Stimulated activated CD8-positive, alpha-beta memory T cell treated with anti-CD3 and anti-CD28 coated beads, Interleukin-2, amount 100 ng/mL, for 1 hour (primary cell): ENCODE measurements at regions not wholly inside any gene's neighbourhood (a gene's known extent, or its start where the extent isn't known, plus 50 kb on each side); places are given as distances from the start of the nearest gene placed in this dataset.
"Not testable (repeated sequence)": the region's sequence is repeated elsewhere in the genome, so short reads cannot be mapped to it uniquely, and the experiment has no call there.

Source experiments
- DNase-seq, 2 donors: peaks; one replicate each; pipeline ENCODE4 v3.0.0-alpha.2; 2020; ENCODE audit warnings: low read depth in 2 of 2

DNA sequence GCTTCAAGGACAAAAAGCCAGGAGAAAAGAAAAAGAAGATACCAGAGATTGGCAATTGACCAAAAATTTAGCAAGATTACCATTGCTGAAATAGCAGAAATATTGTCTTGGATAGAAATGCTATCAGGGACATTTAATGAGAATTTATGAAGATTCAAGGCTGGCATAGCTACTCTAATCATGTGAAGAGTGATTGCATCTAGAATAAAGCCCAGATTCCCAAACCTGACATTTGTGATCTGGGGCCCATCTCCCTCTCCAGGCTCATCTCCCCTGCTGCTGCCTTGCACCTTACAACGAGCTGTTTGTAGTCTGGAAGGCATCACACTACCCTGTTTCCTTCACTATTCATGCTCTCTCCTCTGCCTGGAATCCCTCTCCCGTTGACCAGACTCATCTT is 114.5 kb downstream of the C9orf152 start:
- DNase-seq, result no peak

DNA sequence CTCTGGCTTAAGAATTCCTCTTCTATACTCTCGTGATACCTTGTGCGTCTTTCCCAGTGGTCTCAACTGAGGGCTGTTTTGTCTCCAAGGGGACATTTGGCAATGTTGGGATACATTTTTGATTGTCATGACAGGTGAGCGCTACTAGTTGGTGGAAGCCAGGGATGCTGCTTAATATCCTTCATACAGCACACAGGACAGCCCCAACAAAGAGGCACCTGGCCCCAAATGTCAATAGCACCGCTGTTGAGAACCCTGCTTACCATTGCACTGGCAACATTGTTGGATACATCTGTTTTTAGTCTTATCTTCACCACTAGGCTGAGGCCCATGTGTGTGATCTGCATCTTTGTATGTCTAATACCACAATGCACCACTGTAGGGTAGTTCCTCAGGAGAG is 114.1 kb downstream of the C9orf152 start:
- DNase-seq, result no peak

DNA sequence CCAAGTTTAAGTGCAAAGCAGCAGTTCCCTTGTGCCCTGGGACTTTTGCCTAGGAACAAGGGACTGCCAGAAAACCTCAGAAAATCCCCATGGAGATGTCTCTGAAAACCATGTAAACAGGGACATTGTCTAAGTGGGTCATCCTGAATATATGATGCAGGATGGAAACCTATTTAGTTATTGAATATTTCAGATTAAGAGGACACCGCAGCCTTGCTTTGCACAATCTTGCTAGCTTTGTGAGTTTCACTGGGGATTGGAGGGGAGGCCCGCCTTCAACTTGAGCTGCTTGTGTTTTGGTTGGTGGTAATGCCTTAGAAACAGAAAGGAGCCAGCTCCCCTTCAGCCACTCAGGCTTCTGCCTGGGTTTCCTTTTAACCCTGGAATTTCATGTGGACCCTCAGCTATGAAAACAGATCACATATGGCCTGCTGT is 112.8 kb downstream of the C9orf152 start:
- DNase-seq, result no peak

DNA sequence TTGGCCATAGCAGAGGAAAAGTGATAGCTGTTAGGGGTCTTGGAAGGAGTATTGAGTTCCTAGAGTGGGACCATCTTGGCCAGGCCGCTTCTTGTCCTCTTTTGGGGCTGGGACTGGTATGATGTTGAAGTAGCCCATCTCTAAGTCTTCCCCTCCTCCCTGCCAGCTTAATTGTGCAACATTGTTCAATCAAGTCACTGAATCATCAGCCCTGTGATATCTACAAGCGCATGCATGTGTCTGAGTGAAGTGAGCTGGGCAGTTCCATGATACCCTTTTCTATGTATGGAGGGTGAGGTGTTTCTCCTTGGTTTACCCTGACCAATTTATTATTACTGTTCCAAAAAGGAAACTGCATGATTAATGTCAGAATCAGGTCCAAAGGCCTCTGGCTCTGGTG is 112.2 kb downstream of the C9orf152 start:
- no peak for DNase-seq

DNA sequence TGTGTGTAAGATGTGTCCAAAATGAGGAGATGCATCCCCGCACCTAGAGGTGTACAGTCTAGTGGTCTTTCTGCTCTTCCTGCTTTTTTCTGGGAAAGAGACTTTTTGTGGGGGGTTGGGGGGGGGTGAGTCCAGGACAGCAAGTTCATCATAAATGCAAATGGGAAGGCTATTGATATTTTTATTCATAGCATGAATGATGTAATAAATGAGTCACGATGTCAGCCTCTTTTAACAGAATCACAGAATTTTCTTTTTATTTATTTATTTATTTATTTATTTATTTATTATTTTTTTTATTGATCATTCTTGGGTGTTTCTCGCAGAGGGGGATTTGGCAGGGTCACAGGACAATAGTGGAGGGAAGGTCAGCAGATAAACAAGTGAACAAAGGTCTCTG is 111.3 kb downstream of the C9orf152 start:
- DNase-seq, result not testable (repeated sequence)

DNA sequence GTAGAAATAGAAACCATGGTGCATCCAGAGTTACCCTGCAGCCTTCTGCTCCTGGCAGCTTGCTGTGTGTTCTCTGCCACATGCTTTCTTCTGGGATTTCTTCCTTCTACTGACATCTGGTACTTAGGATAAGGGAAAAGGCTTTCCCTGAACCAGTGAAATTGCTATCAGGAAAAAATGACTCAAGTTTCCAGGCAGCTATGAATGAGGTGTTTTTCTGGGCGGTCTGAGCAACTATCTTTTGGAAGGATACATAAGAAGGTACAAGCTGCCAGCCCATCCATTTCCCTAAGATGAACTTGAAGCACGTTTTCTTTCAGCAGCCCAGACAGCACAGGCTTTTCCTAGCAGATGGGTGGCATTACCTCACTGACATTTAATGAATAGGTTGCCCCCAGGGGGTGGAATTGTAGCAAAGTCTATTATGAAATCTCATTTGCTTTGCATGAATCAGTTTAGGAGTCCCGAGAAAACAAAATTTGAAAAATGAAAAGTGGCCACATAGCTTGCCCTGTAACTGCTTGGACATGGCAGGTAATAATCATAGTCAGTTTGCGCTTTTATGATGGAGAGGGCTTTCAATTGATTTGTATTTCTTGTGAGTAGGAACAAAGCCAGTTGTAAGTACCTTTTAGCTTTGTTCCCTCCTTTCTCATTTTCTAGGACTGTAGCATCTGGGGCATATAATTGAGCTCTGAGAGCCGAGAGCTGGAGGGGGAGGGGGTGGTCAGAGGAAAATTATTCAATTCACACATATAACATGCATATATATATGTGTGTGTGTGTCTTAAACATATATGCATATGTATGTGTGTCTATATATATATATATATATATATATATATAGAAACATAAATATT is 108.5 kb downstream of the C9orf152 start:
- DNase-seq, result no peak

DNA sequence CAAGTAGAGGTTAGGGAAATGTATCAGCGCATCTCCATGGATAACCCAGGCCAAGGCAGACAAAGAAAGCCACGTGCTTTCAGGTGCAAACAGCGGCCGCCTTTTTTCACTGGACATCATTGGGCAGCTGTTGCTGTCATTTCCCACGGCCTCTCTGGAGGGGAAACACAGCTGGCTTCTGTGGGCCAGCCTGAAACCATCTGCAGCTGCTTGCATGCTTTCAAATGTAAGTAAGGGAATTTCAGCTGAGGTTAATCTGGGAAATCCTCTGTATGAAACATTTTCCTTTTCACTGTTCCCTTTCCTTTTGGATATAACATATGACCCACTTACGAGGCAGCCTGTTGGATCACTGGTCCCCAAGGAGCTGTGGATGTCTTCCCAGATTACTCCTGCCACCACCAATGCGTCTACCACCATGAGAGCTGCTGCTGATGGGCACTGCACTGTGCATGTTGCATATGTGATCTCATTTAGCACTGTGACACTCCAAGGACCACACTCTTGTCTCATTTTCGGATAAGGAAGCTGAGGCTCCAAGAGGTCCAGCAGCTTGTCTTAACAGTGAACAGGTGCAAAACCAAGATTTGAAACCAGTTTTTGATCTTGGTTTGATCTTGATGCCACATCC is 106.3 kb downstream of the C9orf152 start:
- DNase-seq, result no peak

DNA sequence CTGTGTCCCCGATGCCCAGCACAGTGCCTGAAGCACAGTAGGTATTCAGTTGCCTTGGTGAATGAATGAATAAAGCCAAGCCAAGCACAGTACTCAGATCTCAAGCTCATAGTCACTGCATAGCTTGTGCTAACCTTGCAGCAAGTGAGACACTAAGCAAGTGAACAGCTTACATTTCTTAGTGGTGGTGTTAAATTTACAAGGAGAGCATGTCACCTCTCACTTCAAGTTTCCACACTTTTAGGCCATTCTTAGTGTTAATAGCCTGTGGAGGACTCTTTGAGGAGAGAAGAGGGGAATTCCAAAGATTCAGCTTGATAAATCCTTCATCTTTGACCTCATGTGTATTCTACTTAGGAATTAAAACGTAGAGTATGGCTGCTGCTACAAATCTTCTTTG is 104.7 kb downstream of the C9orf152 start:
- no peak for DNase-seq

DNA sequence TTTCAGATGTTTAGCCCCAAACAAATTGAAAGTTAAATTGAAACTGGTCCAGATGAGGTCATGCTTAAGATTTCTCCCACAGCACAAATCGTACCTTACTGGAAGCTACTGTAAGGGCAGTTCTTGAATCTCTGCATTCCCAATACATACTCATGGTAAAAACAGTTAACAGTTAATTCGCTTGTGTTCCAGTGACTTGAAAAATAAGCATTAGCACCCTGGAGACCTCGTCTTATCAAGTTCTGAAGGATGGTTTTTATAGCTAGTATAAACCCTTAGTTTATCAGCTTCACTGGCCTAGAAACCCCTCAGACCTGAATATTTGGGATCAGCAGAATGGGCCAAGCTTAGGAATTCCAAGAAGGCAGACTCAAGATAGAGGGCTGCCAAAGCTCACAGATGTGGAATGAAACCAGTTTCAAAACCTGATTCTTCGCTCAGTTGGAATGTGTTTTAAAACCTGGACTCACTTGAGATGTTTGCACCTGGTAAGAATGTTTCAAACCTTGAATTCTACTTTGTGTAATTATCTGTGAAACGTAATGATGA is 103.6 kb downstream of the C9orf152 start:
- DNase-seq, result no peak

DNA sequence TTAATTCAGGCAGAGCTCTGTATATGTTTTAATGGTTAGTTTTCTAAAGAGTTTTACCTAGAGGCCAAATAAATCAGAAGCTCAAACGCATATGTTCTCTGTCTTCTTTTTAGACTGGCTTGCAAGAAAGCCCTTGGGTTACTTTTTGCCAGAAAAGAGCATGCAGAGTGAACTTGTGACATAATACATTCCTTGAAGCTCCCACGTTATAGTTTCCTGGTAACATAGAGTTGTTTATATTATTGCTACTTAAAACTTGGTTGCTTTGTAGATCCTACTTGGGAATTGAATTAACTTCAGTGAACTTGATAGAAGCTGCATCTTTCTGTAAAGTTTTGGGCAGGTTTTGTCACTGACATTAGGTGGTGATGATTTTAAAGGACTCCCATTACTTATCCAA is 102.9 kb downstream of the C9orf152 start:
- DNase-seq, result no peak

DNA sequence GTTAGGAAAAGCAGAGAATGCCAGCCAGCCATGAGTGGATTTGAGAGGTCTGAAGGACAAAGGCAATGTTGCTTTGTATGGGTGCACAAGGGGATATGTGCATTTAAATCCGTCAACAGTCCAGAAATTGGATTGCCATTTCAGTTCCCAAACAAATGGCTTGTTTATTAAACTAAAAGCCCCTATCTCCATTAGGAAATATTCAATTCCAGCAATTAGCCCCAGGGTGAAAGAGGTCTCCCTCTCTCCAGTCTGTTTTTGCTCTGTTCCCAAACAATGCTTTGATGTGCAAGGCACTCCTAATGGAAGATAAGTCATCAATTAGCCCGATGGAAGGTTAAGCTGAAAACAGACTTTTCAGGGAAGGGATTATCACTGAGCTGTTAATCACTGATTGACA is 101.3 kb downstream of the C9orf152 start:
- no peak for DNase-seq

DNA sequence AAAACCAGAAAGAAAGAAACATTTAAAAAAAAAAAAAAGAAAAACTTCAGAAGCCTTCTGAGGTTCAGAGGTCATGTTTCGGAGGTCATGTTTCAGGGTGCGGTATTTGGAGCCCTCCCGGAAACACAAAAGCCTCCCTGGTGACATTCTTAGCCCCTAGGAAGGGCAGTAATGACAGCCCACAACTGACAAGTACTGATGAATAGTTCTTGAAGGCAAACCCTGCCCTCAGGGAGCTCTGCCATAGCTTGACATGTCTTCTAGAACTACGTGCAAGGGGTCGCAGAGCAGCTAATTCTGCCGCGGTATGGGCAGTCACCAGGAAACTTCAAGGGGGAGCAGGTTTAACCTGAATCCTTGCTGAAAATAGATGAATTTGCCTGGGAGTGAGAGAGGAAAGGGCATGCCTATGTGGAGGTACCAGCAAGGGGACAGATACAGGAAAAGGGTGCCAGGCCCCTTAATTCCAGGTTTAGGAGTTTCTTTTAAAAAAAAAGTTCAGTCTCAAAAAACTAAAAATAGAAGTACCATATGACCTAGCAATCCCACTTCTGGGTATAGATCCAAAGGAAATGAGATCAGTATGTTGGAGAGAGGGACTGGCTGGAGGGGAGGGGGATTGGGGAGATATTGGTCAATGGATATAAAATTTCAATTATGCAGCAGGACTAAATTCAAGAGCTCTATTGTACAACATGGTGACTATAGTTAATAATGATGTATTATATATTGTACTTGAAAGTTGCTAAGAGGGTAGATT is 98.4 kb downstream of the C9orf152 start:
- no peak for DNase-seq

DNA sequence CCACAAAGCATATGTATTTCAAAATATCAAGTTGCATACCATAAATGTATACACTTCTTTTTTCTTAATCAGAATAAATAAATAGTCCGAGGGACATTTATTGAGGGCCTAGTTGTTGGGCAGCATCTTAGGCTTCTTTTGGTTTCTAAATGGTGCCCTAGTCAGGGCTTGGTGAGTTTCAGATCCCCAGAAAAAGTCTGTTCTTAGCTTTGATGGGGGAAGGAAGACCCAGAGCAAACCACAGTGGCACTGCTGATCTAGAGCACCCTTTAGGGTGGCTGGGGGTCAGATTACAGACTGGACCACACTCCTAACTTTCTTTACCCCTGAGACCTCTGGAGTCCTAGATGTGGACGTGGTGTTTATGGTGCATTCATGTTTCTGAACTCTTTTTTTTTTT is 97.8 kb downstream of the C9orf152 start:
- no peak for DNase-seq

DNA sequence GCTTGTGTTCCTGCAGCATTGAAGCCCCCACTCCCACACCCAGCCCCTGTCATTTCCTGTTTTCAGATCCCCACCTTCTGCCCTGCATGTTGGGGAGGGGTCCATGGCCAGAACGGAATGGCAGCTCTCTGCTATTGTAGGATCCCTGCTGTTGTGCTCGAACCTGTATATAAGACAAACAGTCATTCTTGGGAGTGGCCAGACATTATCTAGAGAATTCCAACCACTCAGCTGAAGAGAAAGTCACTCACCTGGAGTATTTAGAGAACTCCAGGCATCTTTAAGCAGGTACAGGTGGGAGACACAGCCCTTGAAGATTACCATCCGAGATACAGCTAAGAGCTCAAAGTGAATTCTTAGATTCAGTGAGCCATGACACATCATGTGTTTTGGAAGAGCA is 96.1 kb downstream of the C9orf152 start:
- no peak for DNase-seq

DNA sequence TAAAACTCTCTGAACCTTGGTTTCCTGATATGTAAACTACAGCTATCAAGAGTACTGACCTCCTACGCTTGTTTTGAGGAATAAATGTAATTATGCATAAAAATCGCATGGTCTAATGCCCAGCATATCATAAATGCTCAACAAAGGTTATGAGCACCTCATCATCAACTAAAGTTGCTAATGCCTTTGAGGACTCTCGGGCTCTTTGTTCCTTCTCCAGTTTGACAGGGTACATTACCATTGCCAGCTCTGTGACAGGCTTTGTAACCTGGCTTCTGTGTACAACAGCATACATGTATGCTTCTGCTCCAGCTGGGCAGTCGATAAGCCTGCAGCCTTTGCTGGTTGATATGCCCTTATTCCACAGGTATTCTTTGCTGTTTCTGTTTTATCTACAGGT is 95.2 kb downstream of the C9orf152 start:
- no peak for DNase-seq

DNA sequence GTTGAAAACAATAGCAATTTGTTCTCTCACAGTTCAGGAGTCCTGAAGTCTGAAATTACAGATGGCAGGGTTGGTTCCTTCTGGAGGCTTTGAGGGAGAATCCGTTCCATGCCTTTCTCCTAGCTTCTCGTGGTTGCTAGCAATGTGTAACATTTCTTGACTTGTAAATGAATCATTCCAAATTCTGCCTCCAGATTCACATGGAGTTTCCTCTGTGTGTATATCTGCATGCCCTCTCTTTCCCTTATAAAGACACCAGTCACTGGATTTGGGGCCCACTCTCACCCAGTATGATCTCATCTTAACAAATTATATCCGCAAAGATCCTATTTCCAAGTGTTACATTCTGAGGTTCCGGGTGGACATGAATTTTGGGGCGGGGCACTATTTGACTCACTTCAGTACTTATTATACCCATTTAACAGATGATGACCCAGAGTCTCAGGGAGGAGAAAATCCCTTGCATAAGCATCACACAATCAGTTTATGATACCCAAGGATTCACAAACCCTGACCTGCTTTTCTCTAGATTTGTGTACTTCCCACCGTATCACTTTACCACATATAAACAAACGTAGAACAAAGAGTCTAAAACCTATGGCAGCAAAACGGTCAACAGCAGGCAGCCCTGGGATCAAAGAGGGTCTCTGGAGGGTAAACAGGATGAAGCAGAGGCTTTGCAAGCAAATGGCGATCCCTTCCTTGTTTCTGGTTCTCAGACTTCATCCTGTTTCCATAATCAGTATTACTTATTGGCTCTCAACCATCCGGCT is 93.7 kb downstream of the C9orf152 start:
- no peak for DNase-seq

DNA sequence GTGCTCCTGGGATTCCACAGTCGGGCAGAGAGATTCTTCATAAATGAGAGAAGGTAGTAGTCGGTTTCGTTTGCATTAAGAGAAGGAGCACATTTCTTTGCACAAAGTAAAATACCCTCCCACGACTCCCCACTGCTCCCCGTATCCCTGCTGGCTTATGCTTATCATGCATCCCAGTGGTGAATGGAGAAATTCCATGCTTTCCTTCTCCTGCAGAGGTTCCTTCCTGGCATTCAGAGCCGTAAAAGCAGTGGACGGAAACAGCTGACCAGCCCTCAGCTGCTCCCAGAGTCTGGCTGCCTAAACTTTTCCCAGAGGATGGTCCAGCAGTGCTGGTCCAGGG is 93.1 kb downstream of the C9orf152 start:
- no peak for DNase-seq

DNA sequence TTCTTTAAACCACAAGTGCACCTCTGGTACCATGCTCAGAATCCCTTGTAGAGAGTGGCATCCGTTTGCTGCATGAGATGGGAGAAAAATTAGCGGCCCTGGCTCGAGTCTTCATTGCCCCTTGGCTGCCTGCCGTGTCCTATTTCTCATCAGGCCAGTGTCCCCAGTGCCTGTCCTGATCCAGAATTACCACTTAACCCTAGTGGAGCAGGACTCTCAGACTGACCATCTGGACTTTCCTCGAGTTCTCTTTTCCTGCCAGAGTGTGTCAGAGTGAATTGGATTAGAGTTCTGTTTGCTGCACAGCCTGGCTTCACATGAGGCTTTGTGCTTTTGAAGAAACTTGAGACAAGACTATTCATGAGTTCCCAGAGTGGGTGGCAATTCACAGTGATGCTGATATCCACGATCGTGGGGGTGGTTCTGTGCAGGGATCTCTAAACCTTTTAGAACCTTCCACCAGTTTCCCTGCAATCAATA is 92.6 kb downstream of the C9orf152 start:
- DNase-seq, result no peak

DNA sequence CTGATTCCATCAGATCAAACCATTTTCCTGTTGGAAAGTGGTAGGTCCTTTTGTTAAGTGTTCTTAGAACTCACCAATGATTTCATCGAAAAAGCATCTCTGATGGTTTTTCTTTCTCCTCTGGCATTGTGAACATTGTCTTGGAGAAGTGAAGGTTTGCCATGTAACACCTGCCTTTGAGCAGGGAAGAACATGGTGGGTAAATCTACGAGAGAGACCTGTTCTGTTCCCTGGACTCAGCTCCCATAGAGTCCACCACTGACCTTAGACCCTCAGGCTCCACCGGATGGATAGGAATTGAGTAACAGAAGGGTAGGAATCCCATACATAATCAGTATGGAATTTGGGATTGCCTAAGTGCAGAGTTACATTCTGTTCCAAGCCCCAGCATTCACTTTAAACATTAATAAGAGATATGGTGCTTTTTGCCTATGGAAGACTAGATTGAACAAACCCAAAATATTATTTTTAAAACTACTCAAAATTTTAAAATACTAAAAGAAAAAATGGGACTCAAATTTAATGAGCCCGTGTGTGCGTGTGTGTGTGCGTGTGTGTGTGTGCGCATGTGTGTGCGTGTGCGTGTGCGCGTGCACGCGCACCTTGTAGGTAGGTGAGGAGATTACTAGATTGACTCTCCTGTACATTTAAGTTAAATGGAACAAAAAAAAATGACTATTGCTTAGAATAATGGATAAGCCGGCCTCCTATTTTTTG is 92.0 kb downstream of the C9orf152 start:
- no peak for DNase-seq

DNA sequence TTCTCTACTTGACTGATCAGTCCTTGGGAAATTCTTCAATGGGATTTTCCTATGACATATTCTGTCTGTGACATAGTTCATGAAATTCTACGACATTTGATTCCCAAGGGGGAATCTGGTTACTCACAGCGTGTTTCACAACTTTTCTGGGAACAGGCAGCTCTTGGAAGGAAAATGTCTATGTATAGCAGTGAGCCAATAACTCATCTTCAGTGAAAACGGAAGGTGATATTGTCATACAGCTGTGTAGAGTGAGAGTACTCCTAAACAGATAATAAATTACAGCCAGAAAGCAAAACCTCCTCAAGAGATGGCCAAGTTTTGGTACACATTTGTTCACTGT is 91.4 kb downstream of the C9orf152 start:
- no peak for DNase-seq

DNA sequence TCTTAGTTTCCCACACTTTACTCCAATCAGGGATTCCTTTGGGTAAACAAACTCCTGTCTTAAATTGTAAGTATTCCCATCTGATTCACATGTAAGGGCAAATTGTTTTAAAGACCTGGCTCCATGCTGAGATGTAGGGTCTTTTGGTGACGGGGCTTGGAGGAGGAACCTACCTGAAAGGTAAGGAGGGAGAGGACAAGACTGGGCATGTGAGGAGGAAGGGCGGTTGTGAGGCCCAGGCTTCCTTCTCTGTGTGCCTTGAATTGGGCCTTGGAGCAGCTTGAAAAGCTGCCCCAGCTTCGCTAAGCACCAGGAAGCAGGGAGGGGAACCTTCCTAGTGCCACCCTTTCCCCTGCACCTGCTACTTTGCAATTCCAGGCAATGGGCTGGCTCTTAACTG is 86.8 kb downstream of the C9orf152 start:
- DNase-seq, result no peak
